H4 (cell line): ENCODE measurements at regions not wholly inside any gene's neighbourhood (a gene's known extent, or its start where the extent isn't known, plus 50 kb on each side); places are given as distances from the start of the nearest gene placed in this dataset.

Experiments
- DNase-seq: peaks from one replicate; pipeline ENCODE4 v3.0.0-alpha.2; 2015; ENCODE audit warnings: low spot score

- DNase-seq = no peak
Observed at GRCh38 chr1:175826705-175827104, 83.3 kb upstream of the TNR start.

- no peak for DNase-seq
Observed at GRCh38 chr1:175824079-175824478, 80.7 kb upstream of the TNR start.

- no peak for DNase-seq
Observed at GRCh38 chr1:175823406-175823805, 80.0 kb upstream of the TNR start.

GRCh38 chr1:175822580-175822979 lies 79.2 kb upstream of the TNR start:
- no peak for DNase-seq

- no peak for DNase-seq
Observed at GRCh38 chr1:175820456-175821025, 77.1 kb upstream of the TNR start.

GRCh38 chr1:175818929-175819328 lies 75.5 kb upstream of the TNR start:
- no peak for DNase-seq

GRCh38 chr1:175817445-175817844 lies 74.0 kb upstream of the TNR start:
- no peak for DNase-seq

- DNase-seq = no peak
Observed at GRCh38 chr1:175814885-175815284, 71.5 kb upstream of the TNR start.

- DNase-seq = no peak
Observed at GRCh38 chr1:175812936-175813335, 69.5 kb upstream of the TNR start.

GRCh38 chr1:175810305-175810704 lies 66.9 kb upstream of the TNR start:
- no peak for DNase-seq

- no peak for DNase-seq
Observed at GRCh38 chr1:175808999-175809398, 65.6 kb upstream of the TNR start.

- DNase-seq = no peak
Observed at GRCh38 chr1:175808573-175808972, 65.2 kb upstream of the TNR start.

- no peak for DNase-seq
Observed at GRCh38 chr1:175804561-175804960, 61.2 kb upstream of the TNR start.

GRCh38 chr1:175803413-175803812 lies 60.0 kb upstream of the TNR start:
- DNase-seq = no peak

GRCh38 chr1:175802407-175803123 lies 59.2 kb upstream of the TNR start:
- no peak for DNase-seq

GRCh38 chr1:175801979-175802378 lies 58.6 kb upstream of the TNR start:
- no peak for DNase-seq

- no peak for DNase-seq
Observed at GRCh38 chr1:175797576-175797975, 54.2 kb upstream of the TNR start.

GRCh38 chr1:175794586-175794985 lies 51.2 kb upstream of the TNR start:
- no peak for DNase-seq

GRCh38 chr1:175793617-175794016 lies 50.2 kb upstream of the TNR start:
- no peak for DNase-seq
